Tibial artery (tissue), 4 donors: ENCODE measurements at regions not wholly inside any gene's neighbourhood (a gene's known extent, or its start where the extent isn't known, plus 50 kb on each side); places are given as distances from the start of the nearest gene placed in this dataset.
A peak's percentile ranks its signal among the peaks of the same experiment; 100 is the strongest.
"Not testable (repeated sequence)": the region's sequence is repeated elsewhere in the genome, so short reads cannot be mapped to it uniquely, and the experiment has no call there.

Experiments
- DNase-seq, 2 donors: peaks; one replicate each; pipeline ENCODE4 v3.0.0-alpha.2; 2019
- H3K27ac ChIP-seq, 2 donors: fragments of 200-600 bp; sonication (generic) in 1 of 2; 1 replicate in 1 of 2; 2 replicates in 1 of 2; pipeline ENCODE4 v1.5.1; 2018 to 2019; ENCODE audit warnings: mild to moderate bottlenecking in 1 of 2
- H3K27me3 ChIP-seq, 2 donors: fragments of 200-600 bp; sonication (generic) in 1 of 2; one replicate each; pipeline versions ENCODE4 v1.5.1 to v1.6.0; 2016 to 2019
- H3K36me3 ChIP-seq, 3 donors: fragments of 200-600 bp; sonication (generic) in 2 of 3; one replicate each; pipeline ENCODE4 v1.5.1; 2016 to 2019; ENCODE audit warnings: mild to moderate bottlenecking in 2 of 3
- H3K4me1 ChIP-seq, 4 donors: fragments of 200-600 bp; sonication (generic) in 2 of 4; 1 replicate in 3 of 4; 2 replicates in 1 of 4; pipeline ENCODE4 v1.5.1; 2016 to 2019
- H3K4me3 ChIP-seq, 2 donors: fragments of 200-600 bp; sonication (generic) in 1 of 2; 1 replicate in 1 of 2; 2 replicates in 1 of 2; pipeline ENCODE4 v1.5.1; 2018 to 2019; ENCODE audit warnings: mild to moderate bottlenecking in 2 of 2
- H3K9me3 ChIP-seq, 3 donors: fragments of 200-600 bp; sonication (generic) in 1 of 3; one replicate each; pipeline ENCODE4 v1.5.1; 2016 to 2019
- CTCF ChIP-seq, 2 experiments: fragments of 200-600 bp in 1 of 2; fragments of 450-650 bp in 1 of 2; IDR thresholded peaks; one replicate each; pipeline ENCODE4 v1.5.1; 2017 to 2019; ENCODE audit warnings: antibody characterized with exemption in 2 of 2, mild to moderate bottlenecking in 1 of 2, moderate library complexity in 1 of 2
- intact Hi-C: fragments of 100-400 bp; cut with DNase I; formaldehyde crosslinking; loops from one replicate; pipeline ENCODE4 v1.15.0; 2023; ENCODE audit warnings: low total_unique reads

- H3K27me3 ChIP-seq = peaks cover 0 to 6% of the 10 kb centered on the region in 2 donors
- H3K36me3 ChIP-seq = no peaks in the 10 kb centered on the region
- intact Hi-C loops = no loop called here
- no peak for DNase-seq
- no peak overlapping the region for H3K4me3 ChIP-seq
- no peaks in the 10 kb centered on the region for H3K9me3 ChIP-seq
- H3K4me1 ChIP-seq = no peaks in the 10 kb centered on the region
- H3K27ac ChIP-seq = no peak overlapping the region
- TF ChIP-seq CTCF (IDR thresholded peaks at IDR 0.05) = no peak
These were observed 62.5 kb upstream of the IYD start for GRCh38 chr6:150306290-150306689.

- Histone ChIP-seq H3K27ac (no peak overlapping the region), H3K9me3 (no peaks in the 10 kb centered on the region), H3K4me1 (no peaks in the 10 kb centered on the region), H3K36me3 (no peaks in the 10 kb centered on the region), H3K4me3 (no peak overlapping the region), H3K27me3 (peaks cover 0 to 6% of the 10 kb centered on the region in 2 donors)
- DNase-seq = no peak
- intact Hi-C loops = no loop called here
- TF ChIP-seq CTCF (IDR thresholded peaks at IDR 0.05) = no peak
These were observed 61.3 kb upstream of the IYD start for GRCh38 chr6:150307520-150307919.

DNA sequence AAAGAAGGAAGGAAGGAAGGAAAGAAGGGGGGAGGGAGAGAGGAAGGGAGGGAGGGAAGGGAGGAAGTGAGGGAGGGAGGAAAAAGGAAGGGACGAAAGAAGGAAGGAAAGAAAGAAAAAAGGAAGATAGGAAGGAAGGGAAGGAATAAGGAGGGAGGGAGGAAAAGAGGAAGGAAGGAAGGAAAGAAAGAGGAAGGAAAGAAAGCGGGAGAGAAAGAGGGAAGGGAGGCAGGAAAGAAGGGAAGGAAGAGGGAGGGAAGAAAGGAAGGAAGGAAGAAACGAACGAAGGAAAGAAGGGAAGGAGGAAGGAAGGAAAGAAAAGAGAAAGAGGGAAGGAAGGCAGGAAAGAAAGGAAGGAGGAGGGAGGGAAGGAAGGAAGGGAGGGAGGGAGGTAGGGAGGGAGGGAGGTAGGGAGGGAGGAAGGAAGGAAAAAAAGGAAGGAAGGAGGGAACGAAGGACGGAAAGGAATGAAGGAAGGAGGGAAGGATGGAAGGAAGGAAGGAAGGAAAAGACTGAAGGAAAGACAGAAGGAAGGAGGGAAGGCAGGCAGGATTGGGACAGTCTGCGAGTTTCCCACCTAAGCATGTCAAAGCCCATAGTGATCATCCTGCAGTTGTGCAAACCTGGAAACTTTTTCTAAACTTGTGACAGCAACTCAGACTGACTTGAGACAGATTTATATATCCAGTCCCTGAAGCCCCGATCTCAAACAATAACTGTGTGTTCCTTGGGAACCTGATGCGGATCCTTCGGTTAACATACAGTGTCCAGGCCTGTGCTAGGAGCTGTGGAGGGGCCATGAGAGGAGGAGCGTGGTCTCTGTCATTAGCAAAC is 59.8 kb upstream of the IYD start:
- Histone ChIP-seq H3K36me3 (no peaks in the 10 kb centered on the region), H3K4me1 (no peaks in the 10 kb centered on the region), H3K9me3 (no peaks in the 10 kb centered on the region), H3K4me3 (no peak overlapping the region), H3K27me3 (peaks cover 0 to 6% of the 10 kb centered on the region in 2 donors), H3K27ac (no peak overlapping the region)
- TF ChIP-seq CTCF (IDR thresholded peaks at IDR 0.05) = no peak
- peak in 1 of 2 donors; percentile 9 for DNase-seq
- intact Hi-C loops = no loop called here

DNA sequence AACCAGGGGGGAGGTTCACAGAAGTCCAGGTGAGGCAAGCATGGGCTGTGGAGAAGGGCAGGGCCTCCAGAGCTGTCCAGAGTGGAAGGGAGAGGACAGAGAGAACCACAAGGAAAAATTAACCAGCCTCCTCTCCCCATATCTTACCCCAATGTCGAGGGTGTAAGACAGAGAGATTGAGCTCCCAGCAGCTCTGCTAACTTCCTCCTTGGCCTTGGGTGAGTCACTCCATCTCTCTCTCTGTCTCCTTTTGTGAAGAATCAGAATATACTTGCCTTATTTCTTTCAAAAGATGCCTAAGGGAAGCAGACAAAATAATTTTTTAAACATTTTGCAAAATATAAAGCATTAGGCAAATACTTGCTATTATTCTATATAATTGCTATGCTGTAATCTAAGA is 58.3 kb upstream of the IYD start:
- no peaks in the 10 kb centered on the region for H3K9me3 ChIP-seq
- H3K27me3 ChIP-seq = peaks cover 0 to 8% of the 10 kb centered on the region in 2 donors
- TF ChIP-seq CTCF (IDR thresholded peaks at IDR 0.05) = no peak
- H3K36me3 ChIP-seq = no peaks in the 10 kb centered on the region
- no peaks in the 10 kb centered on the region for H3K4me1 ChIP-seq
- H3K27ac ChIP-seq = no peak overlapping the region
- intact Hi-C loops = no loop called here
- H3K4me3 ChIP-seq = no peak overlapping the region
- peak in 1 of 2 donors; percentile 13 for DNase-seq

DNA sequence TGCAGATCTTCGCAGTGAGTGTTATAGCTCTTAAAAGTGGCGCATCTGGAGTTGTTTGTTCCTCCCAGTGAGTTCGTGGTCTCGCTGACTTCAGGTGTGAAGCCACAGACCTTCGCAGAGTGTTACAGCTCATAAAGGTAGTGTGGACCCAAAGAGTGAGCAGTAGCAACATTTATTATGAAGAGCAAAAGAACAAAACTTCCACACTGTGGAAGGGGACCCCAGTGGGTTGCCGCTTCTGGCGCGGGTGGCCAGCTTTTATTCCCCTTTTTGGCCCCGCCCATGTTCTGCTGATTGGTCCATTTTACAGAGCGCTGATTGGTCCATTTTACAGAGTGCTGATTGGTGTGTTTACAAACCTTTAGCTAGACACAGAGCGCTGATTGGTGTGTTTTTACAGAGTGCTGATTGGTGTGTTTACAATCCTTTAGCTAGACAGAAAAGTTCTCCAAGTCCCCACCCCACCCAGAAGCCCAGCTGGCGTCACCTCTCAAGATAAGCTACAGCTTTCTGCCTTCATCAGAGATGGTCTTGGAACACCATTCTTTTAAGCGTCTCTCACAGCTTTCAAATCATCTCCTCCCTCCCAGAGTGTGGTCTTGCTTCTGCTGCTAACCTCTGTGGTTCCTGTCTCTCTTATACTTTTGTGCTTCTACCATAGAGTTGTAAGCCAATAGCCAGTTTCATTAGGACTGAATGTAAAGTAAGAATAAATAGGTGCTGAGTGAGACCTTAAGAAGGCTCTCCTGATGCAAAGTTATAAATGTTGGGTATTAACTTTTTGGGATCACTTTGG is 57.5 kb upstream of the IYD start:
- H3K36me3 ChIP-seq, H3K4me1 ChIP-seq, H3K27me3 ChIP-seq, H3K27ac ChIP-seq, H3K4me3 ChIP-seq, H3K9me3 ChIP-seq, intact Hi-C loops: not testable (repeated sequence)
- DNase-seq = peak in 1 of 2 donors; percentile 25

- no peak for TF ChIP-seq CTCF (IDR thresholded peaks at IDR 0.05)
- Histone ChIP-seq H3K36me3 (no peaks in the 10 kb centered on the region), H3K9me3 (no peaks in the 10 kb centered on the region), H3K27ac (no peak overlapping the region), H3K4me3 (no peak overlapping the region), H3K4me1 (no peaks in the 10 kb centered on the region), H3K27me3 (peaks cover 0 to 6% of the 10 kb centered on the region in 2 donors)
- no peak for DNase-seq
- intact Hi-C loops = no loop called here
These were observed 56.4 kb upstream of the IYD start for GRCh38 chr6:150312395-150312794.
